Thoracic aorta (tissue), 2 donors: ENCODE measurements at regions not wholly inside any gene's neighbourhood (a gene's known extent, or its start where the extent isn't known, plus 50 kb on each side); places are given as distances from the start of the nearest gene placed in this dataset.

Experiments used
- ATAC-seq: fragments of 150-250 bp; one replicate; pipeline ENCODE4 v1.8.0; 2017; ENCODE audit warnings: low read depth; ENCODE audit not compliant: insufficient number of reproducible peaks, low FRiP score
- DNase-seq: peaks from one replicate; pipeline ENCODE4 v3.0.0-alpha.2; 2020; ENCODE audit warnings: low spot score
- H3K27ac ChIP-seq, 2 donors: fragments of 200-600 bp; sonication (generic); 1 replicate in 1 of 2; 2 replicates in 1 of 2; pipeline ENCODE4 v1.5.1; 2016; ENCODE audit warnings: mild to moderate bottlenecking in 2 of 2, moderate library complexity in 2 of 2
- H3K27me3 ChIP-seq: fragments of 200-600 bp; sonication (generic); replicated peaks from 2 replicates; pipeline ENCODE4 v1.6.0; 2016; ENCODE audit warnings: mild to moderate bottlenecking; ENCODE audit not compliant: insufficient read depth
- H3K36me3 ChIP-seq: fragments of 200-600 bp; sonication (generic); one replicate; pipeline ENCODE4 v1.5.1; 2016
- H3K4me1 ChIP-seq, 2 donors: fragments of 200-600 bp; sonication (generic); 1 replicate in 1 of 2; 2 replicates in 1 of 2; pipeline versions ENCODE4 v1.5.1 to v1.6.0; 2016; ENCODE audit warnings: low read depth in 2 of 2, mild to moderate bottlenecking in 1 of 2; ENCODE audit not compliant: control insufficient read depth in 1 of 2
- H3K4me3 ChIP-seq: fragments of 200-600 bp; sonication (generic); 2 replicates; pipeline ENCODE4 v1.5.1; 2016; ENCODE audit warnings: mild to moderate bottlenecking
- H3K9me3 ChIP-seq: fragments of 200-600 bp; sonication (generic); 2 replicates; pipeline ENCODE4 v1.5.1; 2016
- CTCF ChIP-seq: fragments of 200-600 bp; sonication (generic); IDR thresholded peaks from one replicate; pipeline ENCODE4 v1.5.1; 2019; ENCODE audit warnings: antibody characterized with exemption

- H3K36me3 ChIP-seq, result no peaks in the 10 kb centered on the region
- no peaks in the 10 kb centered on the region for H3K4me1 ChIP-seq
- ATAC-seq (no peak), DNase-seq (no peak)
- no peaks in the 10 kb centered on the region for H3K9me3 ChIP-seq
- no peak overlapping the region for H3K4me3 ChIP-seq
- no peak overlapping the region for H3K27ac ChIP-seq
- no peaks in the 10 kb centered on the region for H3K27me3 ChIP-seq
- no peak for TF ChIP-seq CTCF
Observed at GRCh38 chr21:32190493-32191144, 88.2 kb downstream of the MIS18A start.

GRCh38 chr21:32189688-32190483 is 89.0 kb downstream of the MIS18A start:
- H3K27ac ChIP-seq, result no peak overlapping the region
- no peak for ATAC-seq
- TF ChIP-seq CTCF, result no peak
- no peaks in the 10 kb centered on the region for H3K36me3 ChIP-seq
- no peaks in the 10 kb centered on the region for H3K27me3 ChIP-seq
- DNase-seq, result no peak
- H3K4me1 ChIP-seq, result no peaks in the 10 kb centered on the region
- H3K4me3 ChIP-seq, result no peak overlapping the region
- H3K9me3 ChIP-seq, result no peaks in the 10 kb centered on the region

GRCh38 chr21:32186804-32187203 is 92.0 kb downstream of the MIS18A start:
- DNase-seq (no peak), ATAC-seq (no peak)
- TF ChIP-seq CTCF, result no peak
- no peaks in the 10 kb centered on the region for H3K36me3 ChIP-seq
- H3K27me3 ChIP-seq, result no peaks in the 10 kb centered on the region
- H3K9me3 ChIP-seq, result no peaks in the 10 kb centered on the region
- H3K4me3 ChIP-seq, result no peak overlapping the region
- no peak overlapping the region for H3K27ac ChIP-seq
- no peaks in the 10 kb centered on the region for H3K4me1 ChIP-seq

- TF ChIP-seq CTCF, result no peak
- no peak overlapping the region for H3K4me3 ChIP-seq
- no peaks in the 10 kb centered on the region for H3K9me3 ChIP-seq
- no peak overlapping the region for H3K27ac ChIP-seq
- ATAC-seq (no peak), DNase-seq (no peak)
- H3K27me3 ChIP-seq, result no peaks in the 10 kb centered on the region
- H3K4me1 ChIP-seq, result no peaks in the 10 kb centered on the region
- H3K36me3 ChIP-seq, result no peaks in the 10 kb centered on the region
Observed at GRCh38 chr21:32185726-32186125, 93.1 kb downstream of the MIS18A start.

GRCh38 chr21:32185103-32185502 is 93.7 kb downstream of the MIS18A start:
- Histone ChIP-seq H3K27me3 (no peaks in the 10 kb centered on the region), H3K9me3 (no peaks in the 10 kb centered on the region), H3K4me1 (no peaks in the 10 kb centered on the region), H3K4me3 (no peak overlapping the region), H3K27ac (no peak overlapping the region), H3K36me3 (no peaks in the 10 kb centered on the region)
- ATAC-seq, result no peak
- no peak for DNase-seq
- TF ChIP-seq CTCF, result no peak
